Activated CD4-positive, alpha-beta T cell treated with anti-CD3 and anti-CD28 coated beads, Interleukin-2, amount 10 ng/mL, durations not matched to agents 24 days and 14 days (primary cell): ENCODE measurements at regions not wholly inside any gene's neighbourhood (a gene's known extent, or its start where the extent isn't known, plus 50 kb on each side); places are given as distances from the start of the nearest gene placed in this dataset.

Experiments
- DNase-seq: peaks from one replicate; pipeline ENCODE4 v3.0.0; 2022
- H3K27ac Mint-ChIP-seq: one replicate; pipeline ENCODE4 v1.8.0; 2022; ENCODE audit warnings: mild to moderate bottlenecking, mixed read lengths
- H3K27me3 Mint-ChIP-seq: one replicate; pipeline ENCODE4 v1.8.0; 2022; ENCODE audit warnings: mixed read lengths
- H3K36me3 Mint-ChIP-seq: one replicate; pipeline ENCODE4 v1.8.0; 2022; ENCODE audit warnings: low read depth, mild to moderate bottlenecking, mixed read lengths
- H3K4me1 Mint-ChIP-seq: one replicate; pipeline ENCODE4 v1.8.0; 2021; ENCODE audit warnings: mixed read lengths
- H3K4me3 Mint-ChIP-seq: one replicate; pipeline ENCODE4 v1.8.0; 2022; ENCODE audit warnings: mild to moderate bottlenecking, moderate library complexity, mixed read lengths
- H3K9me3 Mint-ChIP-seq: one replicate; pipeline ENCODE4 v1.8.0; 2021; ENCODE audit warnings: mixed read lengths
- intact Hi-C: fragments of 100-400 bp; cut with micrococcal nuclease; formaldehyde crosslinking; loops from one replicate; pipeline ENCODE4 v1.15.1; 2023

DNA sequence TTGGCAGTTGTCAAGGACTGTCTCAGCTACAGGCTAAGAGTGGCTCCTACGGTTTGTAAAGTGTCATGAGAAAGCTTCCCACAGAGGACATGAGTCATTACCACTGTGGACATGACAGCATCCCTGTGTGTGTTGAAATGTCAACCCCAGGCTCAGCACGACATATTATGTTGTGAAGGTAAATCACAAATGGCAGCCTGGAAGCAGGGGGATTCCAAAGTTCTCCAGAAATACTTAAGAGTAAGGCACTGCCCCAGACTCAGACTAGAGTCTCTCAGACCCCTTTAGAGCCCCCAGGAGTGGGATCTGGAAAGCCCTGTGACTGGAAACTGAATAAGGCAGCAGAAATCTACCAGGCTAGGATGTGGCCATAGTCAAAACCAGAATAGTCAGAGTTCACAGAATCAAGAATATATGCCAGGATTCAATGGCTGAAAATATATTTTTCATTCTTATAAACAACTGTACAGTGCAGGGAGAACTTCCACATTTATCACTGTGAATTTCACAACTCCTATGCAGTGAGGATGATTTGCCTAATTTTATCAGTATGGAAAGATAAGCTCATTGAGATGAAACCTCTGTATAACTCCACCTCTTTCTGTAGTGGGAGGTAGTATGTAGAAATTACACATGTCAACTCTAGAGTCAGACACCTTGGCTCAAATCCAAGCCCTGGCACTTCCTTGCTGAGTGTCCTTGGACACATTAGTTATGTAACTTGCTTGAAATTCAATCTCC is 237.1 kb upstream of the CFAP20DC start:
- Mint-ChIP-seq H3K4me1 (peaks cover 32% of the 10 kb centered on the region), H3K4me3 (peak overlapping the region; percentile 55), H3K9me3 (peaks cover 23% of the 10 kb centered on the region), H3K36me3 (no peaks in the 10 kb centered on the region), H3K27me3 (no peaks in the 10 kb centered on the region), H3K27ac (peak overlapping the region; percentile 94)
- peak; percentile 74 for DNase-seq
- intact Hi-C loops: loop anchor here (1.0 to 2.0 kb wide), 9 partner anchors 20 to 792 kb away; no protein-coding TSS in a partner anchor

GRCh38 chr3:59285560-59285959 is 235.7 kb upstream of the CFAP20DC start:
- H3K36me3 Mint-ChIP-seq: no peaks in the 10 kb centered on the region
- peaks cover 26% of the 10 kb centered on the region for H3K4me1 Mint-ChIP-seq
- DNase-seq: no peak
- H3K9me3 Mint-ChIP-seq: peaks cover 25% of the 10 kb centered on the region
- intact Hi-C loops: no loop called here
- no peak overlapping the region for H3K27ac Mint-ChIP-seq
- H3K27me3 Mint-ChIP-seq: no peaks in the 10 kb centered on the region
- no peak overlapping the region for H3K4me3 Mint-ChIP-seq

DNA sequence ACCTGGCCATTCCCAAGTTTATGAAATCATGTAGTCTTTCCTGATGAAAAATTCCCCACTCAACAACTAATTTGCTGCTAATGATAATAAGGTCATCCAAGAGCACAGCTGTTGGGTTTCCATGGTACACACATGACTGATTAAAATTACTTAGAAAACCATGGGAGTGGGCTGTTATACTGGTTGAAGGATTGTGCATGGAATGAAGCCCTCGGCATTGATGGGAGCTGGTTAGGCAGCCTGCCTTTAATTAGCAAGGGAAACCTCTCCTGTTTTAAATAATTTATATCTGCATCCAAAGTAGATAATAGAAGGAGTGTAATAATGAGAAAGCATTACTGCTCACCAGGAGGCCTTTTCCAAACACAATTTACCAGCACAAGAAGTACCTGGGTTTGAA is 235.1 kb upstream of the CFAP20DC start:
- no peak for DNase-seq
- H3K36me3 Mint-ChIP-seq: no peaks in the 10 kb centered on the region
- intact Hi-C loops: no loop called here
- H3K4me1 Mint-ChIP-seq: peaks cover 21% of the 10 kb centered on the region
- peaks cover 23% of the 10 kb centered on the region for H3K9me3 Mint-ChIP-seq
- no peaks in the 10 kb centered on the region for H3K27me3 Mint-ChIP-seq
- H3K4me3 Mint-ChIP-seq: no peak overlapping the region
- no peak overlapping the region for H3K27ac Mint-ChIP-seq

DNA sequence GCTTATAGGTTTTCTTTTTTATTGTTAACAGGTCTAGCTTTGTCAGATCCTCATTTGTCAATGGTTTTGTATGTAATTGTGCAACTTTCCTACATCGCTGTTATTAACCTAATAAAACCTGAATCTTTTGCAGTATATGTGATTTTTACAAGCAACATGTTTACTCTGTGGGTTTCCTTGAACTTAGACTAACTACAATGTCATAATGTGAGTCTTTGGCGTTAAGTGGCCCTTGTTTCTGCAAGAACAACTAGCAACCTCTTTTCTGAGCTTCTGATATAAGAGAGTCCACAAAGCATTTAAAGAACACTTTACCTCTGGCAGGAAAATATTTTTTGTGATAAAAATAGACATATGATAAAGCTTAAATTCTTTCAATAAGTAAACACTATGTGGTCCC is 230.3 kb upstream of the CFAP20DC start:
- no peak overlapping the region for H3K27ac Mint-ChIP-seq
- H3K36me3 Mint-ChIP-seq: no peaks in the 10 kb centered on the region
- no peak overlapping the region for H3K4me3 Mint-ChIP-seq
- H3K4me1 Mint-ChIP-seq: no peaks in the 10 kb centered on the region
- no peak for DNase-seq
- H3K9me3 Mint-ChIP-seq: peaks cover 23% of the 10 kb centered on the region
- H3K27me3 Mint-ChIP-seq: peaks cover 4% of the 10 kb centered on the region
- intact Hi-C loops: no loop called here

- peaks cover 18% of the 10 kb centered on the region for H3K9me3 Mint-ChIP-seq
- H3K36me3 Mint-ChIP-seq: no peaks in the 10 kb centered on the region
- DNase-seq: no peak
- no peak overlapping the region for H3K4me3 Mint-ChIP-seq
- no peak overlapping the region for H3K27ac Mint-ChIP-seq
- peaks cover 4% of the 10 kb centered on the region for H3K27me3 Mint-ChIP-seq
- intact Hi-C loops: no loop called here
- H3K4me1 Mint-ChIP-seq: no peaks in the 10 kb centered on the region
These were observed 228.0 kb upstream of the CFAP20DC start for GRCh38 chr3:59277816-59278215.

GRCh38 chr3:59277201-59277600 is 227.4 kb upstream of the CFAP20DC start:
- Mint-ChIP-seq H3K9me3 (peaks cover 12% of the 10 kb centered on the region), H3K27me3 (peaks cover 4% of the 10 kb centered on the region), H3K4me3 (no peak overlapping the region), H3K36me3 (no peaks in the 10 kb centered on the region), H3K27ac (no peak overlapping the region), H3K4me1 (no peaks in the 10 kb centered on the region)
- no peak for DNase-seq
- intact Hi-C loops: no loop called here

DNA sequence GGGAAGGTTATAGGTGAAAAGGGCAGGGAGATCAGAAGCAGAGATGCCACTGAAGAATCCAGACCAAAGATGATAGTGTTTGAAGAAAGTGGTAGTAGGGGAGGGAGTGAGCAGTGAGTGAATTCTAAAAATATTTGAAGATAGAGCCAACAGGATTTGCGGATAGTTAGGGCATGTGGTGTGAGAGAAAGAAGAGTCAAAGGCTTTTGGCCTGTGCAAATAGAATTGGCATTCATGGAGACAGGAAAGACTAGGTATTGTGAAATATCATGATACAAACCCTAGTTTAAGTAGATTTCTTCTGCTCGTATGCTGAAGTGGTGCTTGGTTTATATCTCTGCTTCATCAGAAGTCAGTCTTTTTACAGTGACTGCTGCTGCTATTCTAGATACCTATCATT is 224.2 kb upstream of the CFAP20DC start:
- no peak overlapping the region for H3K27ac Mint-ChIP-seq
- peaks cover 5% of the 10 kb centered on the region for H3K9me3 Mint-ChIP-seq
- H3K4me1 Mint-ChIP-seq: no peaks in the 10 kb centered on the region
- intact Hi-C loops: no loop called here
- H3K36me3 Mint-ChIP-seq: no peaks in the 10 kb centered on the region
- no peak for DNase-seq
- H3K27me3 Mint-ChIP-seq: peaks cover 4% of the 10 kb centered on the region
- no peak overlapping the region for H3K4me3 Mint-ChIP-seq

DNA sequence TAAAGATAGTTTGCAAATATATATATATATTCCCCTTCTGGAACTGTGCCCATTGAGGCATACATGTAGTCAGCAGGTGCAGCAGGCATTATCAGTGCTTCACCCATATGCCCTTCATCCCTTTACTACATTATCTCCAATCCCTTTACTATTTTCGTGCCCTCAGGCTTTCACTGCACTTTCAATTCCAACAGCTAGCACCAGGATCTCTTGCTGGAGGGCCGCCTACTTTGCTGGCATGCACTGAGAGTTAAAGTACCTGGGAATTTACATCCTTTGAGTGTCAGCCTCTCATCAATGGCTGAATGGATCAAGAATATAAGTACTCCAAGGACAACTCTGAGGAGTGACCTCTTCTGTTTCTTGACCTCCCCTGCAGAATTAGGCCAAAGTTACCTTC is 222.1 kb upstream of the CFAP20DC start:
- intact Hi-C loops: no loop called here
- H3K9me3 Mint-ChIP-seq: peaks cover 5% of the 10 kb centered on the region
- no peaks in the 10 kb centered on the region for H3K27me3 Mint-ChIP-seq
- no peaks in the 10 kb centered on the region for H3K4me1 Mint-ChIP-seq
- no peaks in the 10 kb centered on the region for H3K36me3 Mint-ChIP-seq
- H3K27ac Mint-ChIP-seq: no peak overlapping the region
- no peak overlapping the region for H3K4me3 Mint-ChIP-seq
- no peak for DNase-seq

GRCh38 chr3:59270921-59271320 is 221.1 kb upstream of the CFAP20DC start:
- Mint-ChIP-seq H3K4me3 (no peak overlapping the region), H3K4me1 (peaks cover 2% of the 10 kb centered on the region), H3K36me3 (no peaks in the 10 kb centered on the region), H3K27me3 (no peaks in the 10 kb centered on the region), H3K9me3 (peaks cover 3% of the 10 kb centered on the region), H3K27ac (no peak overlapping the region)
- intact Hi-C loops: no loop called here
- no peak for DNase-seq

DNA sequence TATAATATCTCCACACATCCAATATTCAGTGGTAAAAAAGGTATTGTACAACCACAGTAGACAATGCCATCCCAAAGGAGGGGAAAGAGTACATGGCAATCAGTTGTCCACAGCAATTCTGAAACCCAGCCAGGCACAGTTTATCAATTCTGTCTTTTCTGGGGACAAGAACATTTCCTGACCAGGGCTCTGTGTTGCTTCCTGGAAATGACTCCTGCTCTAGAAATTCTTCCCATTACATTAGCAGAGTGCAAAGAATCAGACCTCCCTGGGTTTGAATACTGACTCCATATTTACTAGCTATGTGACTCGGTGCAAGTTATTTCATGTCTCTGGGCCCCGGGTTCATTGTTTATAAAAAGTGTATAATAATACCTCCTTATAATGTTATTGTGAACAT is 220.4 kb upstream of the CFAP20DC start:
- DNase-seq: no peak
- Mint-ChIP-seq H3K27me3 (no peaks in the 10 kb centered on the region), H3K36me3 (no peaks in the 10 kb centered on the region), H3K27ac (no peak overlapping the region), H3K4me1 (peaks cover 2% of the 10 kb centered on the region), H3K9me3 (peaks cover 3% of the 10 kb centered on the region), H3K4me3 (no peak overlapping the region)
- intact Hi-C loops: no loop called here

DNA sequence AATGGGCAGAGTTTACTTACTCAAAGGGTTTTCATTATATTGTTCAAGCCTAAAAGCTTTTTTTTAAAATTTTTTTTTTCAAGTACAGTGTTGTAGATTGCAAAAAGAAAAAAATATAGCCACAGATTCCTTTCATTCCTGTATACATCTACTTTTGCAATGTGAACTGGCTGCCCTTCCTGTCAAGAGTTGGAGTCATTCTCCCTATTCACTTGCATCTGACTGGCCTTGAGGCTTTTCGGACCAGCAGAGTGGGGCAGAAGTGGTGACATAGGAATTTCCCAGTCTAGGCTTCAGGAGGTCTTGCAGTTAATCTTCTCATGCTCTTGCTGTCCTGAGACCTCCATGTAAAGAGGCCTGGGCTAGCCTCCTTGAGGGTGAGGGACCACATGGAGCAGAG is 218.3 kb upstream of the CFAP20DC start:
- Mint-ChIP-seq H3K27ac (no peak overlapping the region), H3K4me1 (peaks cover 2% of the 10 kb centered on the region), H3K27me3 (no peaks in the 10 kb centered on the region), H3K4me3 (no peak overlapping the region), H3K9me3 (peaks cover 8% of the 10 kb centered on the region), H3K36me3 (peaks cover 2% of the 10 kb centered on the region)
- DNase-seq: no peak
- intact Hi-C loops: no loop called here

DNA sequence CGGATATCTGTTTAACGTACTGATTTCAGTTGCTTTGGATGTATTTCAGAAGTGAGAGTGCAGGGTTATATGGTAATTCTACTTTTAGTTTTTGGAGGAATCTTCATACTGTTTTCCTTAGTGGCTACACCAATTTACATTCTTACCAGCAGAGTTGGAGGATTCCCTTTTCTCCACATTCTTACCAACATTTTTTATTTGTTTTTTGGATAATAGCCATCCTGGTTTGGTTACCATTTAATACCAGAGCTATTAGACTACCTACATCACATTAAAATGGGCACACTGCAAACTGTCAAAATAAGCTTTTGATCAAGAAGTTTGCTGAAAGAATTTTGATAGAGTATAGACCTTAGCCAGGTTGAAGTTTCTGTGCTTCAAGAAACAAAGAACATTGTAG is 217.2 kb upstream of the CFAP20DC start:
- H3K4me3 Mint-ChIP-seq: no peak overlapping the region
- H3K27me3 Mint-ChIP-seq: no peaks in the 10 kb centered on the region
- H3K36me3 Mint-ChIP-seq: peaks cover 2% of the 10 kb centered on the region
- intact Hi-C loops: loop anchor here (2.0 kb wide), 1 partner anchor 20 kb away; no protein-coding TSS in a partner anchor
- DNase-seq: no peak
- H3K27ac Mint-ChIP-seq: no peak overlapping the region
- H3K4me1 Mint-ChIP-seq: peaks cover 2% of the 10 kb centered on the region
- H3K9me3 Mint-ChIP-seq: peaks cover 8% of the 10 kb centered on the region

DNA sequence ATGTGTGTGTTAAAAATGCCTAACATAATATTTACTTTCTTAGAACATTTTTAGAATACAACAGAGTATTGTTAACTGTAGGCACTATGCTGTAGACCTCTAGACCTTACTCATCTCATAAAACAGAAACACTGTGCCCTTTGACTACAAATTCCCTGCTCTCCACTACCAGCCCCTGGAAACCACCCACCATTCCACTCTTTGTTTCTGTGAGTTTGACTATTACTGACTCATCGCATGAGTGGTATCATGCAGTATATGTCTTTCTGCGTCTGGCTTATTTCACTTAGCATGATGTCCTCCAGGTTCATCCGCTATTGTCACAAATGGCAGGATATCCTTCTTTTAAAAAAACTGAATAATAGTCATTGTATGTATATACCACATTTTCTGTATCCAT is 216.7 kb upstream of the CFAP20DC start:
- no peaks in the 10 kb centered on the region for H3K27me3 Mint-ChIP-seq
- DNase-seq: no peak
- no peak overlapping the region for H3K4me3 Mint-ChIP-seq
- intact Hi-C loops: loop anchor here (2.0 kb wide), 1 partner anchor 20 kb away; no protein-coding TSS in a partner anchor
- peaks cover 2% of the 10 kb centered on the region for H3K4me1 Mint-ChIP-seq
- H3K9me3 Mint-ChIP-seq: peaks cover 8% of the 10 kb centered on the region
- no peak overlapping the region for H3K27ac Mint-ChIP-seq
- H3K36me3 Mint-ChIP-seq: peaks cover 2% of the 10 kb centered on the region

DNA sequence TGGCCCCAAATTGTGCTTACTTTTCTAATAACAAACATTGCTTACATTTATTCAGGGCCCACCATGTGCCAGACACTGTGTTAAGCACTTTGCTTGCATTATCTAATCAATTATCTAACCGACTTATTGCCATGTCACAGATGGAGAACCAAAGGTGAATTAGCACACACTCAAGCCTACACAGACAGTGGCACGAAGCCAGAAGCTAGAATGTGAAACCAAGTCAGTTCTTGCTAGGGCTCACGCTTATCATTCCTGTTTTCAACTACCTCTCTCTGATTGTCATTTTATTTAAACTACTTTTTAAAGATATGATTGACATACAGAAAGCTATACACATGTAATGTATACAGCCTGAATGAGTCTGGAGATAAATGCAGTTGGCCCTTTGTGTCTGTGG is 215.7 kb upstream of the CFAP20DC start:
- H3K4me3 Mint-ChIP-seq: no peak overlapping the region
- peaks cover 2% of the 10 kb centered on the region for H3K36me3 Mint-ChIP-seq
- peaks cover 2% of the 10 kb centered on the region for H3K4me1 Mint-ChIP-seq
- H3K27me3 Mint-ChIP-seq: no peaks in the 10 kb centered on the region
- peaks cover 8% of the 10 kb centered on the region for H3K9me3 Mint-ChIP-seq
- H3K27ac Mint-ChIP-seq: no peak overlapping the region
- no peak for DNase-seq
- intact Hi-C loops: no loop called here

GRCh38 chr3:59264366-59264765 is 214.5 kb upstream of the CFAP20DC start:
- no peak for DNase-seq
- Mint-ChIP-seq H3K4me3 (no peak overlapping the region), H3K36me3 (peaks cover 2% of the 10 kb centered on the region), H3K4me1 (peaks cover 2% of the 10 kb centered on the region), H3K9me3 (peaks cover 8% of the 10 kb centered on the region), H3K27ac (no peak overlapping the region), H3K27me3 (no peaks in the 10 kb centered on the region)
- intact Hi-C loops: no loop called here
